DMS 273 (cell line): ENCODE measurements at regions not wholly inside any gene's neighbourhood (a gene's known extent, or its start where the extent isn't known, plus 50 kb on each side); places are given as distances from the start of the nearest gene placed in this dataset.

Experiments used
- DNase-seq: peaks from one replicate; lab custom pipeline; 2025; ENCODE audit not compliant: unreplicated experiment; lab: John Stamatoyannopoulos, UW

DNA sequence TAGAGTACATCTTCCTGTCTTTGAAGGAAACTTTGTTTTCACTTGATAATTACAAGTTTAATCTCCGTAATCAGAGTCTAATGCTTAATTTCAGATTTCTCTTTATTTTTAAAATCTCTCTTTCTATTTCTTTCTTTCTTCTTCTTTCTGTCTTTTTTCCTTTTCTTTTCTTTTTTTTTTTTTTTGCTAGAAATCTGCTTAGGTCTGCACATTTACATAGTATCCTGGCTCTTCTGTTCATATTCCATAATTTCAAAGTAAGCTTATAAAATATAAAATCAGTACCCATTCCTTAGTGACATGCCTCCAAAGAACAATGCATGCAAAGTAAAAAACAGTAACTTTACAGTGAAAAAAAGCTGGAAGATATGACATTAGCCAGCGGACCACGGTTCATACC is 601.7 kb upstream of the VSTM2A start:
- DNase-seq, result no peak

DNA sequence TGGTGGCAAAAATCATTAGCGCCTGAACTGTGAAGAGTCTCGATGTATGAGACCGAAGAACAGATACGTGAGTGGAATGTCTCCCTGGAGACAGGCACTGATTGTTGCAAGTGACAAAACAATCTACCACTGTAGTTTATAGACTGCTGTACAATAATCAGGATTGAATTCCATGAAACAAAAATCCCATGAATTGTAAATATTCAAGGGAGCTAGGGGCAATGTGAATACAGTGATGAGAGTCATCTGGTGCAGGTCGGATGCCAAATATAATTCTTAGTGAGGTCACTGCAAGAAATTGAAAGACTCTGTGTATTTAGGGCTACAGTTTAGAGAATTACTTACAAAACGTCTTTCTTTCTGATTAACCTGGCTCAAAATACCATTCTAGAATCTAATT is 594.4 kb upstream of the VSTM2A start:
- DNase-seq, result no peak

- no peak for DNase-seq
Measured at GRCh38 chr7:53965716-53966115, 576.5 kb upstream of the VSTM2A start.

GRCh38 chr7:53983480-53983879 is 558.7 kb upstream of the VSTM2A start:
- no peak for DNase-seq

DNA sequence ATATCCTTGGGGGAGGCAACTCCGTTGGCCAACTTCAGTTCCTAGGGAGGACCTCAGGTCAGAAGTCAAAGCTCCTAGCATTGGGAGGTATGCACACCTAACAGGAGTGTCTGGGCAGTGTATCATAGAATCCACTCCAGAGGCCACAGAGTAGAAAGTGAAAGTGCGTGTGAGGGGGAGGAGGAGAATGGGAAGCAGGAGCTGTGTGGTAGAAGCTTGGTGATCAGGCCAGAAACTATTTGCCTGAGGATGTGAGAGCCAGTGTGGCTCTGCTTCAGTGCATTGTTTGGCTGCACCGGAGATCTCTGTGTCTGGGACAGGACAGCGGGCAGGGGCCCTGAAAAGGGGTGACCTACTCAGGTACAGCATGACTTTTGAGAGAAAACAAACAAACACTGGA is 557.4 kb upstream of the VSTM2A start:
- DNase-seq, result no peak

- no peak for DNase-seq
Measured at GRCh38 chr7:53988376-53988775, 553.8 kb upstream of the VSTM2A start.

DNA sequence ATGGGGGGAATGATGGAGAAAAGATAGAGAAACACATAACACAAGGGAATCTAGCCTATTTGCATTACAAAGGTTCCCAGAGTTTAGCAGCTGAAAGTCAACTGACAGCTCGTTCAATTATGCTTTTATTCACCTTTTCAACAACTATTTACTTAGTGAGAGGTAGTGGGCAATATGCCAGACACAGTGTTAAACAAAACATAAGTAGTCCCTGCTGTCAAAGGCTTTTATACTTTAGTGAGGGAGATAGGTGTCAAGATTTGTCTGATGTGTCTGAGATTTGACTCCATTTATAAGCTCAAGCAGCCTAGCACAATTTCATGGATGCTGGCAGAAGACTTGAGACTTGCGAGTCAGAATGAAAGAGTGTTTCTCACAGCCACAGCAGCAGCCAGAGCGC is 549.0 kb upstream of the VSTM2A start:
- DNase-seq, result no peak

- DNase-seq, result no peak
Measured at GRCh38 chr7:53996876-53997275, 545.3 kb upstream of the VSTM2A start.

DNA sequence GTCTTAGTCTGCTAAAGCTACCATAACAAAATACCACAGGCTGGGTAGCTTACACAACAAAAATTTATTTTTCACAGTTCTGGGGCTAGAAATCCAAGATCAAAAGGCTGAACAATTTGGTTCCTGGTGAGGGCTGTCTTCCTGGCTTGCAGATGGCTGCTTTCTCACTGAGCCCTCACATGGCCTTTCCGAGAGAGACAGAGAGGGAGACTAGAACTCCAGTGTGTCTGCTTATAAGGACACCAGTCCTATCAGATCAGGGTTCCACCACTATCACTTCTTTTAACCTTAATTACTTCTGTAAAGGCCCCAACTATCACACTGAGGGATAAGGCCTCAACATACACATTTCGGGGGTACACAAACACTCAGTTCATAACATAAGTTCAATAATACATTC is 527.4 kb upstream of the VSTM2A start:
- DNase-seq, result no peak

DNA sequence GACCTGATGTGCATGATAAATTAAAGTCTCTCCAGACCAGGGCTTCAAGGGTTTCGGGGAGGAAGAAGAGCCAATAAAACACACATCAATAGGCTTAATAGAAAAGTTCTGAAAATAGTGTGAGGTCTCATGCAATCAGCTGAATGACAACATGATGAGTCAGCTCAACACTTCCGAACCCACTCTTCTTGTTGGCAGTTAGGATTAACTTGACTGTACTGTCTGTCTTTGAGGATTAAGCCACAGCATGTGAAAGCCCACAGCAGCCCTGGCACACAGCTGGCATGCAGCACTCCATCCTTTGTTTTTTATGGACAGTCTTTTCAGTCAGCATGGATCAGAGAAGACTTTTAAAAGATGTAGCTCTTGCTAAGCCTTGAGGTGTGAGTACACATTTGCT is 526.9 kb upstream of the VSTM2A start:
- DNase-seq, result no peak

DNA sequence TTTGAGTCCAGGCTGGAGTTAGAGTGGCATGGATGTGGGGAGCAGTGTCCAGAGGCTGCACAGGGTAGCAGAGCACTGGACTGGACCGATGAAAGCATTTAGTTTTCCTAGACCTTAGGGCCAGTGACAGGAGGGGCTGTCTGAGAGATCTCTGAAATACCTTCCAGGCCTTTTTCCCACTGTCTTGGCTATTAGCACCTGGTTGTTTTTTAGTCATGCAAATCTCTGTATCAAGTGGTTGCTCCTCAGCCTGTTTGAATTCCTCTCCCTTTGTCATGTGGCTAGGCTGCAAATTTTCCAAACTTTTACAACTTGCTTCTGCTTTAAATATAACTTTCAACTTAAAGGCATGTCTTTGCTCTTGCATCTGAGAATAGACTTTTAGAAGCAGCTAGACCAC is 504.3 kb upstream of the VSTM2A start:
- DNase-seq, result no peak

- no peak for DNase-seq
Measured at GRCh38 chr7:54060643-54061042, 481.5 kb upstream of the VSTM2A start.

DNA sequence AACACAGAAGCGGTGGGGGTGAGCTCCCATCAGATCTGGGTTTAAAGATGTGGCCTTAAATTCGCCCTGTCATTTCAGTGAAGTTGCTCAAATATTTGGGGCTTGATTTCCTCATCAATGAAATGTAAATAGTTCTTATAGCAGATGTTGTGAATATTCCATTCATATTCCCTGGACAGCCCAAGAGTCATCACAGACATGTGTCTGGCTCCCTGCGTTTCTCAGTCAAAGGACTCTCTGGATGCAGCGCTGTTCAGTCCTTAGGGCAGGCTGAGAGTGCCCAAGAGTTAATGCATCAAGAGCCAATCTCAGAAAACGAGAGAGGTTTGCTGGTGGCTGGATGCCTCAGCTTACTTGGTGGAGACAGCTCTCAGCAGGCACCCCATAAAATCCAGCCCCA is 475.5 kb upstream of the VSTM2A start:
- DNase-seq, result no peak

GRCh38 chr7:54069843-54070242 is 472.3 kb upstream of the VSTM2A start:
- DNase-seq, result no peak

DNA sequence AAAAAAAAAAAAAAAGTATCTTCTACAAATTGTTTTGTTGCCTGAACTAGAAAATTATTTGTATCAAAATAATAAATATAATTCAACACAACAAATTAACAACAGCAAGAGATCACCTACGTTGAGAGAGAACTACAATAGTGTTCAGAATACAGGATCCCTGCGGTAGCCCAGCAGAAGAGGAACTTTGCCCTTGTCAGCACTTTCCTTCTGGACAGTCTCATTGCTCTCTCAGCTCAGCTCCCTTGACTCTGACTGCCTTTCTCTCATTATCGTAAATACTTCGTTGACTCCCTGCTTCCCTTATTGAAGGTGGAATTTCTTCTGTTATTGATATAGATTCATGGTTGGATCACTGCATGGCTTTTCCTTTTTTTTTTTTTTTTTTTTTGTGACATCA is 469.5 kb upstream of the VSTM2A start:
- DNase-seq, result no peak

DNA sequence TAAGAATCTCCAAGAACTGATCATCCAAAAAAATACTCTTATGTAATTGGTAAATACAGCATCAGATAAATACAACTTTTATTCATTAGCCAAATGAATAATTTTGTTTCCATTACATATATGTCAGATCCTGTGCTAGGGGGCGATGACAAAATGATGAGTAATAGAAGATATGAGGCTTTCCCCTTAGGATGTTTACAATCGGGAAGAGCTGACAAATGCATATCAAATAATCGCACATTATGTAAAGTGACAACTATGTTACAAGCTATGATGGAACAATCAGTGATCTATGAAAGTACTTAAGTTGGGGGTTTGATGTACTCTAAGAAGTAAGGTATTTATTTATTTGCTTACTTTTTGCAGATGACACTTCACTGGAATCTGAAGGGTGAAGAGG is 465.6 kb upstream of the VSTM2A start:
- no peak for DNase-seq

DNA sequence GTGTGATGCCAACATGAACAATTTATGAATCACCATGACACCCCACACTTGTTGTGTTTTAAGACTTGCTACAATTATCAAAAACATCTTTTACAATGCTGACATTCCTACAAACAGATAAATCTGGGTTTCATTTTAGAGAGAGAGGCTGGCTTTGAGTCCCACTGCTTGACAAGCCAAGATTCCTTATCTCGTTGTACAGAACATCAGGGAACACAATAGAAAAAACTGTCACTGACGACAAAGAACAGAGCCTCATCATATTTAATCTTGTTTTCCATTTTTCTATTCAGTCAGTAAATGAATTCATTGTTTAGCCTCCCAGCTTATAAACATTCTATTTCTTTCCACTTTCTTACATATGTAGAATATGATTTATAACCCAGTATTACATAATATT is 461.6 kb upstream of the VSTM2A start:
- no peak for DNase-seq

- no peak for DNase-seq
Measured at GRCh38 chr7:54080971-54081370, 461.2 kb upstream of the VSTM2A start.

GRCh38 chr7:54084340-54084739 is 457.8 kb upstream of the VSTM2A start:
- DNase-seq, result no peak

DNA sequence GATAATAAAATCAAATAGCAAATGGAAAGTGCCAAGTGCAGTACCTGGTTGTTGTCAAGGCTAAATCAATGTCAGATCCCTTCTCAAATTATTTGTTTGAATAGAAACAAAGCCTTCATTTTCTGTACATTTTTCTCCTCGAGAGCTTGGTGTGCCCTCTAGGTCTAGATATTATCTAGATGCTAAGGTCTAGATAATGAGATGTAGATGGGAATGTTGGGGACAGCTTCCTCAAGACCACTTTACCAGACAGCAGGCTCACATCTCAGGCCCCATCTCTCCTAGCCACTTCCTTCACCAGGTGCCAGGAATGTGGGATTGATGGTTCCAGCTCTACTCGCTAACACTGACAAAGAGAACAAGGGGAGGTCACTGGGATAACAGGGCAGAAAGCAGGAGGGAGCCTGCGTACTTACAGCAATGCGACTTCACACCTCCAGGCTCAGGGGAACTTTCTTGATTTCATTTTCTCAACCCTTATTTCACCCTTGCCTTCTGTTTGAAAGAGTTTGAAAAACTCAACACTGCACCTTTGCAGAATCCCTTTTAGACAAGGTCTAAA is 451.4 kb upstream of the VSTM2A start:
- DNase-seq, result no peak

- no peak for DNase-seq
Measured at GRCh38 chr7:54091322-54091721, 450.9 kb upstream of the VSTM2A start.

GRCh38 chr7:54097886-54098285 is 444.3 kb upstream of the VSTM2A start:
- DNase-seq, result no peak

DNA sequence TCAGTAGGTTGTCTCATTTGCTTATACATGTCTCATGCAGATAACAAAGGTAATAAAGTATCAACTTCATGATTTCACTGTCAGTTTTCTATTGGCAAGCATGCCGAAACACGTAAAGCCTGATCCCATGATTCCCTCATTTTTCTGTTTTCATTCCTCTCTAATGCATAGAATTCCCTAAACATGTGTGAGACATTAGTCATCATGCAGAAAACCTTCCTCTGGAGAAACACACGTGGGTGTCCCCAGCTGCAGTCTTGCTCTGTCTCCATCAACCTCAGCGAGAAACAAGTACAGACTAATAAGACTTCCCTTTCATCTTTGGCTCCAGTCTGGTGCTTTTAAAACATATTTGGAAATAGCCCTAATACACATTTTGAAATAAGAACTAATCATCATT is 432.7 kb upstream of the VSTM2A start:
- DNase-seq, result no peak
